ENCODE measurements at regions not wholly inside any gene's neighbourhood (a gene's known extent, or its start where the extent isn't known, plus 50 kb on each side); places are given as distances from the start of the nearest gene placed in this dataset.

GRCh38 chrX:4186331-4186730, 472.9 kb upstream of the PRKX start:
- Histone ChIP-seq H3K4me1 (no peaks in the 10 kb centered on the region), H3K27me3 (no peaks in the 10 kb centered on the region), H3K27ac (no peak overlapping the region), H3K4me3 (no peak overlapping the region), H3K9me3 (no peaks in the 10 kb centered on the region), H3K36me3 (no peaks in the 10 kb centered on the region)
- 63 to 65% methylated on average over 2 of the region's 2 CpGs for WGBS, 2 donors
- intact Hi-C loops (cut with DNase I) = no loop called here
- TF ChIP-seq CTCF (IDR thresholded peaks at IDR 0.05) (no peak), POLR2A (IDR thresholded peaks at IDR 0.05) (no peak), POLR2AphosphoS5 (IDR thresholded peaks at IDR 0.05) (no peak), EP300 (IDR thresholded peaks at IDR 0.05) (no peak)
- no peak for DNase-seq

GRCh38 chrX:4185086-4185485, 471.6 kb upstream of the PRKX start:
- WGBS, 2 donors = 81 to 87% methylated on average over 4 of the region's 4 CpGs
- DNase-seq = no peak

GRCh38 chrX:4182408-4182806, 469.0 kb upstream of the PRKX start:
- Histone ChIP-seq H3K4me3 (no peak overlapping the region), H3K27me3 (no peaks in the 10 kb centered on the region), H3K4me1 (no peaks in the 10 kb centered on the region), H3K36me3 (no peaks in the 10 kb centered on the region), H3K27ac (no peak overlapping the region), H3K9me3 (no peaks in the 10 kb centered on the region)
- WGBS, 2 donors = 74% methylated on average over 3 of the region's 3 CpGs
- no peak for DNase-seq
- TF ChIP-seq EP300 (IDR thresholded peaks at IDR 0.05) (no peak), POLR2AphosphoS5 (IDR thresholded peaks at IDR 0.05) (no peak), CTCF (IDR thresholded peaks at IDR 0.05) (no peak), POLR2A (IDR thresholded peaks at IDR 0.05) (no peak)
- intact Hi-C loops (cut with DNase I) = no loop called here

More at GRCh38 chrX:4185086-4185485, 471.6 kb upstream of the PRKX start:
- intact Hi-C loops (cut with DNase I) = no loop called here
- H3K27ac ChIP-seq = no peak overlapping the region
- H3K27me3 ChIP-seq = no peaks in the 10 kb centered on the region
- no peaks in the 10 kb centered on the region for H3K36me3 ChIP-seq
- TF ChIP-seq CTCF (IDR thresholded peaks at IDR 0.05) = no peak
- no peak for TF ChIP-seq POLR2A (IDR thresholded peaks at IDR 0.05)
- no peak for TF ChIP-seq EP300 (IDR thresholded peaks at IDR 0.05)
- no peak for TF ChIP-seq POLR2AphosphoS5 (IDR thresholded peaks at IDR 0.05)
- no peaks in the 10 kb centered on the region for H3K4me1 ChIP-seq
- no peak overlapping the region for H3K4me3 ChIP-seq
- no peaks in the 10 kb centered on the region for H3K9me3 ChIP-seq

- no peaks in the 10 kb centered on the region for H3K27me3 ChIP-seq
- TF ChIP-seq CTCF (IDR thresholded peaks at IDR 0.05) = no peak
- TF ChIP-seq POLR2AphosphoS5 (IDR thresholded peaks at IDR 0.05) = no peak
- no peak for TF ChIP-seq POLR2A (IDR thresholded peaks at IDR 0.05)
- TF ChIP-seq EP300 (IDR thresholded peaks at IDR 0.05) = no peak
- 71 to 78% methylated on average over 4 of the region's 4 CpGs for WGBS, 2 donors
- no peak overlapping the region for H3K4me3 ChIP-seq
- H3K27ac ChIP-seq = no peak overlapping the region
- DNase-seq = no peak
- intact Hi-C loops (cut with DNase I) = no loop called here
- no peaks in the 10 kb centered on the region for H3K36me3 ChIP-seq
- no peaks in the 10 kb centered on the region for H3K4me1 ChIP-seq
- H3K9me3 ChIP-seq = no peaks in the 10 kb centered on the region
Observed at GRCh38 chrX:4181782-4182407, 468.4 kb upstream of the PRKX start.

GRCh38 chrX:4179031-4179430, 465.6 kb upstream of the PRKX start:
- no peaks in the 10 kb centered on the region for H3K27me3 ChIP-seq
- no peaks in the 10 kb centered on the region for H3K9me3 ChIP-seq
- no peak overlapping the region for H3K4me3 ChIP-seq
- intact Hi-C loops (cut with DNase I) = no loop called here
- 61 to 75% methylated on average over 1 of the region's 1 CpG for WGBS, 2 donors
- no peaks in the 10 kb centered on the region for H3K4me1 ChIP-seq
- no peak for DNase-seq
- H3K36me3 ChIP-seq = no peaks in the 10 kb centered on the region
- no peak overlapping the region for H3K27ac ChIP-seq
- TF ChIP-seq POLR2A (IDR thresholded peaks at IDR 0.05) (no peak), EP300 (IDR thresholded peaks at IDR 0.05) (no peak), POLR2AphosphoS5 (IDR thresholded peaks at IDR 0.05) (no peak), CTCF (IDR thresholded peaks at IDR 0.05) (no peak)

All from sigmoid colon (tissue), 6 donors.